Dendritic cell treated with granulocyte-macrophage colony-stimulating factor and Interleukin-4, amounts not matched to agents 40 ng/mL and 50 ng/mL, for 4 days (primary cell): ENCODE measurements at regions not wholly inside any gene's neighbourhood (a gene's known extent, or its start where the extent isn't known, plus 50 kb on each side); places are given as distances from the start of the nearest gene placed in this dataset.

Source experiments
- H3K27ac Mint-ChIP-seq: one replicate; pipeline ENCODE4 v1.8.0; 2022; ENCODE audit warnings: mild to moderate bottlenecking, mixed read lengths
- H3K27me3 Mint-ChIP-seq: one replicate; pipeline ENCODE4 v1.8.0; 2022; ENCODE audit warnings: mild to moderate bottlenecking, mixed read lengths
- H3K36me3 Mint-ChIP-seq: one replicate; pipeline ENCODE4 v1.8.0; 2022; ENCODE audit warnings: low read depth, mixed read lengths
- H3K4me1 Mint-ChIP-seq: one replicate; pipeline ENCODE4 v1.8.0; 2022; ENCODE audit warnings: low read depth, mixed read lengths
- H3K4me3 Mint-ChIP-seq: one replicate; pipeline ENCODE4 v1.8.0; 2022; ENCODE audit warnings: mild to moderate bottlenecking, moderate library complexity, mixed read lengths
- H3K9me3 Mint-ChIP-seq: one replicate; pipeline ENCODE4 v1.8.0; 2022; ENCODE audit warnings: mixed read lengths
- intact Hi-C: fragments of 100-400 bp; cut with micrococcal nuclease; formaldehyde crosslinking; loops from one replicate; pipeline ENCODE4 v1.15.0; 2022

DNA sequence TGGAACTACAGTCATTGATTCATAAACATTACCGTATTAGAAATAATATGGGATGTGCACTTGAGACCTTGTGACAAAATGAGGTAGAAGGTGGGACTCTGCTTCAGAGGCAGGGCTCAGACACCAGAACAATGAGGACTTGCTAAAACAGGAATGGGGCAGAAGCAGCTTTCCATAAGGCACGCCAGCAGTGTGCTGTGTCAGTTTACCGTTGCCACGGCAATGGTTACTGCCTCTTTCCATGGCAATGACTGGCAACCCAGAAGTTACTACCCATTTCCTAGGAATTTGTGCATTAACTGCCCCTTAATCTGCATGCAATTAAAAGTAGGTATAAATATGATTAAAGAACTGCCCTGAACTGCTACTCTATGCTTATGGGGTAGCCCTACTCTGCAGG is 169.0 kb downstream of the CHRM3 start:
- Mint-ChIP-seq H3K27me3 (no peaks in the 10 kb centered on the region), H3K4me1 (peaks cover 13% of the 10 kb centered on the region), H3K4me3 (no peak overlapping the region), H3K27ac (no peak overlapping the region), H3K9me3 (no peaks in the 10 kb centered on the region), H3K36me3 (no peaks in the 10 kb centered on the region)
- intact Hi-C loops, result no loop called here

DNA sequence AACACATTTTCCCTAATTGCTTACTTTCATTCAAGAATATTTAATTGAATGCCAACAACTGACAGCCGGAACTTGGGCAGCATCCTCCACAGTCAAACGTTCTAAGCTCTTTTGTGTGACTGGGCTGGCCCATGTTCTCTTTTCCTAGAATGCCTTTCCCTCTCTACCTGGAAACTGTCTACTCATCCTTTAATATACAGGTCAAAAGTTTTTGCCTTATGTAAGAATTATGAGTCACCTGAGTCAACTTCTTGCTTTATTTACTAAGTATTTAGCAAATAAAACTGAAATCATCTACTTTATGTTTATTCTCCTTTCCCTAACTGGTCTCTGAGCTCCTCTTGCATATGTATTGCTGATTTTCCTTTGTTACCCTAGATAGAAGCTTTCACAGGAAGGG is 172.2 kb downstream of the CHRM3 start:
- Mint-ChIP-seq H3K9me3 (no peaks in the 10 kb centered on the region), H3K4me3 (no peak overlapping the region), H3K27ac (no peak overlapping the region), H3K27me3 (no peaks in the 10 kb centered on the region), H3K4me1 (peaks cover 21% of the 10 kb centered on the region), H3K36me3 (no peaks in the 10 kb centered on the region)
- intact Hi-C loops, result no loop called here

DNA sequence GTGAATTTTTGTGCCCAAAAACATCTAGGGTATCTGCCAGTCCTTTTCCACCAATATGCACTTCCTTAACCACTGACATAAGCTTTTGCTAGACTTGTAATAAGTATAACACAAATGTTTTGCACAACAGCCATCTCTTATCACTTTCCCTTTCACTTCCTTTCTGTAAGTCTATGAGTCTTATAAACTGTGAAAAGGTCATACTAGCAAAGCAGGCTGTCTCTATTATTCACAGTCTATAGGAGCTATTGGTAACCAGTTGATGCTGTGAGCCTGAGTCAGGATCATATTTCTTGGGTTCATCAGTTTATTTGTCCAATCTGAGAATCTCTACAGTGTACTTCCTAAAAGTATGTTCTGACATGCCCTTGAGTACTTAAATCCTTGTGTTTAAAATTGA is 172.6 kb downstream of the CHRM3 start:
- Mint-ChIP-seq H3K4me3 (no peak overlapping the region), H3K9me3 (no peaks in the 10 kb centered on the region), H3K27ac (no peak overlapping the region), H3K4me1 (peaks cover 21% of the 10 kb centered on the region), H3K36me3 (no peaks in the 10 kb centered on the region), H3K27me3 (no peaks in the 10 kb centered on the region)
- intact Hi-C loops, result no loop called here

DNA sequence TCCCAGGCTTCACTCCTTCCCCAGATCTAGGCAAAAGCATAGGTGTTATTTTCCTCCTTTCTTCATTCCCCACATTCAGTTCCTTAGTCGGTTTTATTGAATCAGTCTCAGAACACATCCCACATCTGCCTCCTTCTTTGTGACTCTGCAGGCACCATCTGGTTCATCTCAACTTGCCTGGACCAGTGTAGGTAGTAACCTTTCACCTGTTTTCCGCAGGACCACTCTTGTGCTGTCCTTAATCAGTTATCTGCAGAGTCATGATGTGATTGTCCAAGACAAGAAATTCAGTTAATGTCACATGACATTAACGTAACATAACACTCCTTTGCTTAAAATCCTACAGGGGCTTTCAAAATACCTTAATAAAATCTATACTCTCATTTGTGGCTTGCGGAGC is 174.6 kb downstream of the CHRM3 start:
- H3K27ac Mint-ChIP-seq, result peak overlapping the region; percentile 13
- peaks cover 21% of the 10 kb centered on the region for H3K4me1 Mint-ChIP-seq
- H3K9me3 Mint-ChIP-seq, result no peaks in the 10 kb centered on the region
- no peaks in the 10 kb centered on the region for H3K36me3 Mint-ChIP-seq
- no peaks in the 10 kb centered on the region for H3K27me3 Mint-ChIP-seq
- intact Hi-C loops, result no loop called here
- H3K4me3 Mint-ChIP-seq, result no peak overlapping the region

DNA sequence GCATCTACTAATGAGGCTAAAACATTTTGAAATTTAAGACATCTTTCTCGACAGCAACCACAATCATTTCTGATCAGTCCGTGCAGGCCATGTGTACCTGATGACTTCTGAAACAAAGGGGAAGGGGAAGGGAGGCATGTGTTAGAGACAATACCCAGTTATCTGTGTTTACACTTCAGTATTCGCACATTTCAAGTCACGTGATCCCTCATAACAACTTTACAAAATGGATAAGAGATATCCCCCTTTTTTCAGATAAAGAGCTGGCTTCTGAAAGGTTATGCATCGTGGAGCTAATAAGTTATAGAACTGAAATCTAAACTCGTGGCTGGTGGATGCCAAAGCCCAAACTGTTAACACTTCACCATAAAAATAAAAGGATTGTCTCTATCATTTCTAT is 175.7 kb downstream of the CHRM3 start:
- Mint-ChIP-seq H3K4me1 (peaks cover 21% of the 10 kb centered on the region), H3K27me3 (no peaks in the 10 kb centered on the region), H3K4me3 (no peak overlapping the region), H3K9me3 (no peaks in the 10 kb centered on the region), H3K27ac (no peak overlapping the region), H3K36me3 (no peaks in the 10 kb centered on the region)
- intact Hi-C loops, result no loop called here

DNA sequence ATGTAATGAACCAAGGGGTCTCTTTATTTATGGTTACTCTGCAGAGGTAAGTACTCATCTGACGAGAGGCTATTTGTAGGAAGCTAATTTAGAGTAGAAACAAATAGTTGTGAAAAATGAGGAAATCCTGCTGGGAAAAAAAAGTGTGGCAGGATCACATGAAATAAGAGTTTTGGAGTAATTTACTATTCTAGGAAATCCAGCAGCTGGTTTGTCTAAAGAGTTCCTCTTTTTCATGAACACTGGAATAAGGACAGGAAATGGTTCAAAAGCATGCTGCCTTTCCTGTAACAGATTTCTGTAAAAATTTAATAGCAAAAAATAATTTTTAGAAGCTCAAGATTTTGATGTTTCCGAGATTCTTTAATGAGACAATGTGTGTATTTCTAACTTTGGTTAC is 177.3 kb downstream of the CHRM3 start:
- no peak overlapping the region for H3K4me3 Mint-ChIP-seq

DNA sequence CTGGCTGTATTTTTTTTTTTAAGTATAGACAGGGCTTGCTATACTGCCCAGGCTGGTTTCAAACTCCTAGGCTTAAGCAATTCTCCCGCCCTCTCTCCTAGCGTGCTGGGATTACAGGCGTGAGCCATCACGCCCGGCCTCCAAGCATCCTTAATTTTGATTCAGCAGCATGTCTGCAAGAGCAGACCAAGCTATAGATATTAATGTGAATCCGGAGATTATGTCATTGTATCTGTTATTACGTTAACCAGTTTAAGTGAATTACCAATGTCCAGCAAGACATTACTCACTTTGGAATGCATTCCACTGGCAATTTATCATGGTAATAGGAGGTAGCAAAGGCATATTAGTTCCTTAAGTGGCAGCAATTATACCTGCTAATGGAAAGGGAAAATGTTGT is 179.7 kb downstream of the CHRM3 start:
- Mint-ChIP-seq H3K27me3 (no peaks in the 10 kb centered on the region), H3K4me3 (no peak overlapping the region), H3K9me3 (no peaks in the 10 kb centered on the region), H3K4me1 (peaks cover 4% of the 10 kb centered on the region), H3K36me3 (no peaks in the 10 kb centered on the region), H3K27ac (no peak overlapping the region)
- intact Hi-C loops, result no loop called here

More for the DNA sequence above, 177.3 kb downstream of the CHRM3 start:
- H3K4me1 Mint-ChIP-seq, result peaks cover 14% of the 10 kb centered on the region
- no peaks in the 10 kb centered on the region for H3K9me3 Mint-ChIP-seq
- intact Hi-C loops, result no loop called here
- no peaks in the 10 kb centered on the region for H3K36me3 Mint-ChIP-seq
- no peak overlapping the region for H3K27ac Mint-ChIP-seq
- H3K27me3 Mint-ChIP-seq, result no peaks in the 10 kb centered on the region

DNA sequence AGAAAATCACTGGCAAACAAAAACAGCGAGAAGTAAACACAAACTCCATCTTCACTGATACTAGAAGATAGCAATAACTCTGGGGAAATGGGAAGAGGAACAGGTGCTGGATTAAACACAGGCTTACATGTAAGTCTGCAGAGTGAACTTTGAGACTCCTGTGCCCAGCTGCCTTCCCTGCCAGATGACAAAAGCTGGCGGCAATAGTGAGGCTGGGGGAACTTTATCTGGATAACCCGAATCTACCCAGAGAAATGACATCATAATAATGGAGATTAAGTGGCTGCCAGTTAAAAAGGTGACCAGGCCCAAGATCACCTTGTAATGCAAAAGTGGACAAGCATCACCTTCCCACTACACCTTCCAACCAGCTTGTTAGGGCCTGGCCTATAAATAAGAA is 184.5 kb downstream of the CHRM3 start:
- Mint-ChIP-seq H3K27ac (no peak overlapping the region), H3K9me3 (no peaks in the 10 kb centered on the region), H3K27me3 (no peaks in the 10 kb centered on the region), H3K36me3 (no peaks in the 10 kb centered on the region), H3K4me3 (no peak overlapping the region), H3K4me1 (no peaks in the 10 kb centered on the region)
- intact Hi-C loops, result no loop called here

DNA sequence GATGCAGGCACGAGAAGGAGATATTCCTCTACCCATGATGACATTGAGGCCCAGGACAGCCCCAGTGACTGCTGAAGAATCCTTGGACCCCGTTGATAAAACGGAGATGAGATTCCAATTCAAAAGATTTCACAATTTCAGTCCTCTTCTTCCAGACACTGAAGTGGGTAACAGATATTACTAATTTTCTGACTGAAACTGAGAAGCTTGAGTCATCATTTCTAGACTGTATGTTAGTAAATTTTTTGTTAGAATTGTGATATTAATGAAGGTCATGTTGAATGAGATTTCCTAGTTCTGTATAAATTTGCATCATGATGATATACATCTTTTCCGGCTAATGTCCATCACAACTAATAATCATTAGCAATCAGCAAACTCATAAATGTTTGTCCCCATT is 185.8 kb downstream of the CHRM3 start:
- Mint-ChIP-seq H3K9me3 (no peaks in the 10 kb centered on the region), H3K27me3 (no peaks in the 10 kb centered on the region), H3K27ac (no peak overlapping the region), H3K4me1 (no peaks in the 10 kb centered on the region), H3K4me3 (no peak overlapping the region), H3K36me3 (no peaks in the 10 kb centered on the region)
- intact Hi-C loops, result no loop called here

DNA sequence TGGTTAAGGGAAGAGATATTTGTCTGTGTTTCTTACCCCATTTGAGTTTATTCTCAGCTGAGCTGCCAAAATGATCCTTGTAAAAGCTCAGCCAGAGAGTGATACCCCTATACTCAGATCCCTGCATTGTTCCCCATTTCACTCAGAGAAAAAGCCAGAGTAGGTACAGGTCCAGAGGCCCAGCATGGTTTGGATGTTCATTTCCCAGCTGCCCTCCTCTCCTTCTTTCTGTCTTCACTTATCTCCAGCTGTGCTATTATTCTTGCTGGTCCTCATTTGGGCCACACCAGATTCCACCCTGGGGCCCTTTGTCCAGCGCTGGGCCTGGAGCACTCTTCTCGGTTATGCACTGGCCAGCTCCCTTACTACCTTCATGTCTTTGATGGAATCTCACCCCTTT is 187.7 kb downstream of the CHRM3 start:
- no peaks in the 10 kb centered on the region for H3K9me3 Mint-ChIP-seq
- intact Hi-C loops, result no loop called here
- H3K4me1 Mint-ChIP-seq, result no peaks in the 10 kb centered on the region

DNA sequence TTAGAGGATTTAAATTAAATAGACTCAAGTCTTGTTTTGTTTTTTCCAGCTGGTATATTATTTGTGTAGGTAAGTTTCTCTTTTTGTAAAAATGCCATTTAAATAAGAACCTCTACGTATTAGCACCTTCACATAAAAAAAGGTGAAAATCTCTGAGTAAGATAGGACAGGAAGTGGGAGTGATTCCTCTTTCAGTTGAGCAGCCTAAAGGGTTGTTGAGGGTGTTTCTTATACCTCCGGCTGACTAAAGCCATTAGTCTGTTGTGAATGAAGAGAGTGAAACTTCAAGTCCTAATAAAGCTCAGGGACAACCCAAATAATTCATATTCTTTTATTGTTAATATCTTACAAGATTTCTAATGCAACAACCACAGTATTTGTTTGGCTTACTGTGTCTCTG is 188.7 kb downstream of the CHRM3 start:
- no peaks in the 10 kb centered on the region for H3K27me3 Mint-ChIP-seq
- intact Hi-C loops, result no loop called here
- no peaks in the 10 kb centered on the region for H3K9me3 Mint-ChIP-seq
- no peaks in the 10 kb centered on the region for H3K36me3 Mint-ChIP-seq
- H3K4me3 Mint-ChIP-seq, result no peak overlapping the region
- H3K27ac Mint-ChIP-seq, result no peak overlapping the region
- no peaks in the 10 kb centered on the region for H3K4me1 Mint-ChIP-seq

More for the DNA sequence above, 187.7 kb downstream of the CHRM3 start:
- H3K4me3 Mint-ChIP-seq, result no peak overlapping the region
- H3K36me3 Mint-ChIP-seq, result no peaks in the 10 kb centered on the region
- no peak overlapping the region for H3K27ac Mint-ChIP-seq
- H3K27me3 Mint-ChIP-seq, result no peaks in the 10 kb centered on the region

DNA sequence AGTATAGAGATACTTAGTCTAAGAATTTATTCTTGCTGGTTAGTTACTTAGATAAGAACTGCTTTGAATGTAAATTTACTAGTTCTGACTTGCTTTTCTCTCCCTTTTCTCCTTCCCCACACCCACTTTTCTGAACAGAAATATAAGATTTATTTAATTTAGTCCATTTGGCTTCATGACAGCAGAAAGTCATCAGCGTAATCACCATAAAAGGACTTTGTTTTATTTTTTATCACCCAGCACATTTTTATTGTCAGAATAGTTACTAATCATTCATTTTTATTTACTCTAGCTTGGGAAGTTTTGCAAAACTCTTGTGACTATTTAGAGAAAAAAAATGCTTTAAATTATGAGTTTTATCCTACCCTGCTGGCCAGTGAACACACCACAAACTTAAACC is 197.2 kb downstream of the CHRM3 start:
- Mint-ChIP-seq H3K27me3 (no peaks in the 10 kb centered on the region), H3K27ac (no peak overlapping the region), H3K36me3 (no peaks in the 10 kb centered on the region), H3K4me3 (no peak overlapping the region), H3K9me3 (no peaks in the 10 kb centered on the region), H3K4me1 (no peaks in the 10 kb centered on the region)
- intact Hi-C loops, result no loop called here

DNA sequence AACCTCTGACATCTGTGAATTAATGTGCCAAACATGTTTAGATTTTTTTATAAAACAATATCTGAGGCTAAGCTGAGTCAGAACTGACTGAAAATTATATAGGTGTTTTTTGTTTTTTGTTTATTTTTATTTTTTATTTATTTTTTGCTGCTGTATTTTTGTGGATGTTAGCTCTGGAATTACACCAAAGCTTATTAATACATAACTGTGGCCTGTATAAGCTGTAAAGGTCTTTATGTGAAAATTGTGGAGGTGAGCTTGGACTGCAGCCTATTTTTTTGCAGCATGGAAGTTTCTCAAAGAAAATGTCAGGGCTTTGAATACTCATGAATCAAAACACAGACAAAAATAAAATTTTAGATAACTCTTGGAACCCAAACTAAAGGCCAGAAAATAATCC is 199.8 kb downstream of the CHRM3 start:
- no peaks in the 10 kb centered on the region for H3K4me1 Mint-ChIP-seq
- no peak overlapping the region for H3K27ac Mint-ChIP-seq
- intact Hi-C loops, result no loop called here
- H3K27me3 Mint-ChIP-seq, result no peaks in the 10 kb centered on the region
- no peaks in the 10 kb centered on the region for H3K36me3 Mint-ChIP-seq
- no peak overlapping the region for H3K4me3 Mint-ChIP-seq
- no peaks in the 10 kb centered on the region for H3K9me3 Mint-ChIP-seq

DNA sequence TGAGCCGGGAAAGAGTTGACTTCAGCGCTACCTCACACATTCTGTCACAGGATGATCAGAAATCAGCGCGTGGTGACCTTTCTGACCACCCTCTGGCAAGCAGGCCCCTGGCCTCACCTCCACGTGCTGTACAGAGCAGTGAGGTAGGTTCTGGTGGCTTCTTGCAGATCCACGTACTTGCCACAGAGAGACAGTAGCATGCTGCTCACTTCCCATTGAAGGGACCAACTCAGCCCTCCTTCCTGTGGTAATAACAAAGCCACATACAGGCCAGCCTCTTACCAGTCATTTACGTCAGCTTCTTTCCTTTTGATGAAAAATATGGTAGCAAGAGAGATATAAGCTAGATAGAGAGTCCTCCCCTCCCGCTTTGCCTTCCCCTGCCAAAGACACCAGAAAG is 200.7 kb downstream of the CHRM3 start:
- Mint-ChIP-seq H3K27me3 (no peaks in the 10 kb centered on the region), H3K36me3 (no peaks in the 10 kb centered on the region), H3K9me3 (no peaks in the 10 kb centered on the region), H3K4me1 (no peaks in the 10 kb centered on the region), H3K4me3 (no peak overlapping the region), H3K27ac (no peak overlapping the region)
- intact Hi-C loops, result no loop called here

DNA sequence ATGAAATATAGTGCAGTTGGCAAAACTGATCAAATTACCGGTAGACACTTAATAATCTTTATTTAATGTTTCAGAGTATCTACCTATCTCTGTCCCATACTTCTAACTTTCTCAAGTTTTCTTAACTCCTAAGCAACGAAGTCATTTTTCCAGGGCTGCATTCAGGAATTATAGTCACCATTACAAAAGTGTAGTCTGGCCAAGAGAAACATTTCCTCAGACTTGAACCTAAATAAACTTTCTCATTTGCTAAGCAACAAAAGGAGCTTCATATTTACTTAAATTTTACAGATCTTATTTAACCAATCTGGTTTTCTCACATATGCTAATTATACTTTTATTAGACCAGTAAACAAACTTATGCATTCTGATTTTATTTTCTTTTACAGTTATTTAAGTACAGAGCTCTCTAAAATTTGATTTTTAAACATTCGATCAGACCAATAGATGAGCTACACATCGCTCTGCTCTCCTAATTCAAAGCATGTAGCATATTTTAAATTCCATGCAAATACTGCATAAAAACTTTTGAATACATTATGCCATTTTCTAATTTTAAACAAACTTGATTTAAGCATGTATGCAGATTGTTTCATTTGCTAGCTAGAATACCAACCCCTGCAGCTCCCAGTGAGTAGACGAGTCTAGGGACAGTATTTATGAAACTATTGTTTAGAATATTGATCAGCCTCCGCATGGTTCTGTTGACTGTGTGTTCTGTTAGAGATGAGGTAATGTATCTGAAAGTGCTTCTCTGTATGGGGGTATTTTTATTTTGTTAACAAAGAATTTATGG is 201.4 kb downstream of the CHRM3 start:
- no peak overlapping the region for H3K27ac Mint-ChIP-seq
- no peaks in the 10 kb centered on the region for H3K36me3 Mint-ChIP-seq
- no peak overlapping the region for H3K4me3 Mint-ChIP-seq
- H3K9me3 Mint-ChIP-seq, result no peaks in the 10 kb centered on the region
- no peaks in the 10 kb centered on the region for H3K4me1 Mint-ChIP-seq
- intact Hi-C loops, result no loop called here
- H3K27me3 Mint-ChIP-seq, result no peaks in the 10 kb centered on the region
